ENCODE measurements at regions not wholly inside any gene's neighbourhood (a gene's known extent, or its start where the extent isn't known, plus 50 kb on each side); places are given as distances from the start of the nearest gene placed in this dataset.

DNA sequence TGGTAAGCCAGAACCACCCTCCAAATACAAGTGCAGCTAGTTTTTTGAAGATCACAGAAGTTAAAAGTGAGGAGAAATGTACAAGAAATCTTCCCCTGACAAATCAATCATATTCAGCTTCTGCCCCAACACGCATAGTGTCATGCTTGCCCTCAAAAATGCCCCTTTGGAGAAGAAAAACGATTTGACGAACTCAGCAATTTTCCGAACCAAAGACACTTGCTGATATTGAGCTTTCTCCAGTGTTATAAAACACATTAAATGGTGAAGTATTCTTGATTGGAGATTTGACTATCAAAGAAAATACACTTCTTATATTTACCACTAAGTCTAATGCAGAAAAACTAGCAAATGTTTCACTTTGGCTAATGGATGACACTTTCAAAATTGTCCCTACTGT, 195.5 kb downstream of the ETV1 start:
- no peaks in the 10 kb centered on the region for H4K20me1 ChIP-seq (replicated peaks; ENCODE audit: control insufficient read depth, extremely low read depth, insufficient read depth, low read length)
- dilution Hi-C loops (cut with MboI; ENCODE audit: extremely low pct_ligation_motif_present, low sequenced_read_pairs) (no loop called here), intact Hi-C loops (cut with micrococcal nuclease) (no loop called here)
- no TSS peak for BruUV-seq (replicated peaks)
- H3K9me1 ChIP-seq (replicated peaks; ENCODE audit: control insufficient read depth, extremely low read depth, insufficient read depth, low read length), result no peaks in the 10 kb centered on the region
- FAIRE-seq (no peak), DNase-seq (ENCODE audit: low read depth, low spot score) (no peak)
- H3K4me2 ChIP-seq (ENCODE audit: insufficient read depth, low read length), result no peak overlapping the region
- TF ChIP-seq POLR2A (IDR thresholded peaks at IDR 0.05; ENCODE audit: low read depth, low read length) (no peak), EZH2 (IDR thresholded peaks at IDR 0.05; ENCODE audit: borderline replicate concordance, low read depth, low read length, severe bottlenecking) (no peak), JUN (IDR thresholded peaks at IDR 0.05; ENCODE audit: borderline replicate concordance, insufficient read depth, insufficient read length, low read depth) (no peak), POLR2AphosphoS5 (IDR thresholded peaks at IDR 0.05; ENCODE audit: insufficient read depth, low read depth, low read length) (no peak), FOS (IDR thresholded peaks at IDR 0.05; ENCODE audit: borderline replicate concordance, insufficient read depth, low read length) (no peak)
- H3K4me3 ChIP-seq (replicated peaks in 1 of 3; ENCODE audit: insufficient read depth in 1 of 3, low read depth in 1 of 3, low read length in 3 of 3), result no peak overlapping the region
- POLR2A ChIA-PET, result no interaction called here
- no peaks in the 10 kb centered on the region for H3K79me2 ChIP-seq (ENCODE audit: control insufficient read depth, insufficient read depth, low read length)
- CTCF ChIA-PET, result interaction anchor here (1.1 kb wide), 1 partner anchor 17 kb away, joined by 3 read pairs; no protein-coding TSS in a partner anchor
- no peaks in the 10 kb centered on the region for H3K36me3 ChIP-seq (ENCODE audit: control insufficient read depth in 2 of 2, extremely low read depth in 1 of 2, insufficient read depth in 2 of 2, low read length in 2 of 2)
- H2AFZ ChIP-seq (ENCODE audit: low read depth, low read length), result no peak overlapping the region
- H3K9ac ChIP-seq (replicated peaks; ENCODE audit: extremely low read depth, insufficient read depth, low read length), result no peak overlapping the region
- no peaks in the 10 kb centered on the region for H3K9me3 ChIP-seq (replicated peaks; ENCODE audit: control insufficient read depth, insufficient read depth, low read length)
- no peaks in the 10 kb centered on the region for H3K27me3 ChIP-seq (ENCODE audit: control insufficient read depth in 2 of 2, insufficient read depth in 2 of 2, low read length in 2 of 2)
- no peaks in the 10 kb centered on the region for H3K4me1 ChIP-seq (ENCODE audit: control insufficient read depth, extremely low read depth, insufficient read depth, low read length)
- no peak overlapping the region for H3K27ac ChIP-seq (ENCODE audit: insufficient read depth, low read depth, low read length)

DNA sequence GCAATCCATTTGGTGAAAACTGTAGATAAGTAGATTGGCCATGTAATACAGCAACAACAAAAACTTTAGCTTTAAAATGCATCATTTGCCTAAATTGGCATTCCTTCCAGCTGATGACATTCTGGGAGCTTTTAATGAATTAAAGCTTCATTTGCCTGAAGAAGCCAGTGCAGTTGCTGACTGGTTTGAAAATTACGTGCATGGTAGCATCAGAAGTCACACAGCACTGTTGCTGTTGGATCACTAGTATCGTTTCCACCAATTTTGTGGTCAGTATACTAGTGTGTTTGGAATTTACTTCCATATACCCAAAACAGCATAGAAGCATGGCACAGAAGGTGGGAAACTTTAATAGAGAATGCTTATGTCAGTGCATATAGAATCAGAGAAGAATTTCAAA, 194.9 kb downstream of the ETV1 start:
- Histone ChIP-seq H4K20me1 (replicated peaks; ENCODE audit: control insufficient read depth, extremely low read depth, insufficient read depth, low read length) (no peaks in the 10 kb centered on the region), H3K4me3 (replicated peaks in 1 of 3; ENCODE audit: insufficient read depth in 1 of 3, low read depth in 1 of 3, low read length in 3 of 3) (no peak overlapping the region), H2AFZ (ENCODE audit: low read depth, low read length) (no peak overlapping the region), H3K4me1 (ENCODE audit: control insufficient read depth, extremely low read depth, insufficient read depth, low read length) (no peaks in the 10 kb centered on the region), H3K9ac (replicated peaks; ENCODE audit: extremely low read depth, insufficient read depth, low read length) (no peak overlapping the region), H3K27me3 (ENCODE audit: control insufficient read depth in 2 of 2, insufficient read depth in 2 of 2, low read length in 2 of 2) (no peaks in the 10 kb centered on the region), H3K4me2 (ENCODE audit: insufficient read depth, low read length) (no peak overlapping the region), H3K27ac (ENCODE audit: insufficient read depth, low read depth, low read length) (no peak overlapping the region), H3K9me1 (replicated peaks; ENCODE audit: control insufficient read depth, extremely low read depth, insufficient read depth, low read length) (no peaks in the 10 kb centered on the region), H3K36me3 (ENCODE audit: control insufficient read depth in 2 of 2, extremely low read depth in 1 of 2, insufficient read depth in 2 of 2, low read length in 2 of 2) (no peaks in the 10 kb centered on the region), H3K79me2 (ENCODE audit: control insufficient read depth, insufficient read depth, low read length) (no peaks in the 10 kb centered on the region), H3K9me3 (replicated peaks; ENCODE audit: control insufficient read depth, insufficient read depth, low read length) (no peaks in the 10 kb centered on the region)
- TF ChIP-seq JUN (IDR thresholded peaks at IDR 0.05; ENCODE audit: borderline replicate concordance, insufficient read depth, insufficient read length, low read depth) (no peak), EZH2 (IDR thresholded peaks at IDR 0.05; ENCODE audit: borderline replicate concordance, low read depth, low read length, severe bottlenecking) (no peak), POLR2A (IDR thresholded peaks at IDR 0.05; ENCODE audit: low read depth, low read length) (no peak), MYC (IDR thresholded peaks at IDR 0.05; ENCODE audit: low read depth, low read length) (no peak), FOS (IDR thresholded peaks at IDR 0.05; ENCODE audit: borderline replicate concordance, insufficient read depth, low read length) (no peak), POLR2AphosphoS5 (IDR thresholded peaks at IDR 0.05; ENCODE audit: insufficient read depth, low read depth, low read length) (no peak), GATA2 (IDR thresholded peaks at IDR 0.05; ENCODE audit: insufficient read depth, insufficient read length, low read depth, low read length) (no peak)
- TF ChIP-seq, protein P1, sequence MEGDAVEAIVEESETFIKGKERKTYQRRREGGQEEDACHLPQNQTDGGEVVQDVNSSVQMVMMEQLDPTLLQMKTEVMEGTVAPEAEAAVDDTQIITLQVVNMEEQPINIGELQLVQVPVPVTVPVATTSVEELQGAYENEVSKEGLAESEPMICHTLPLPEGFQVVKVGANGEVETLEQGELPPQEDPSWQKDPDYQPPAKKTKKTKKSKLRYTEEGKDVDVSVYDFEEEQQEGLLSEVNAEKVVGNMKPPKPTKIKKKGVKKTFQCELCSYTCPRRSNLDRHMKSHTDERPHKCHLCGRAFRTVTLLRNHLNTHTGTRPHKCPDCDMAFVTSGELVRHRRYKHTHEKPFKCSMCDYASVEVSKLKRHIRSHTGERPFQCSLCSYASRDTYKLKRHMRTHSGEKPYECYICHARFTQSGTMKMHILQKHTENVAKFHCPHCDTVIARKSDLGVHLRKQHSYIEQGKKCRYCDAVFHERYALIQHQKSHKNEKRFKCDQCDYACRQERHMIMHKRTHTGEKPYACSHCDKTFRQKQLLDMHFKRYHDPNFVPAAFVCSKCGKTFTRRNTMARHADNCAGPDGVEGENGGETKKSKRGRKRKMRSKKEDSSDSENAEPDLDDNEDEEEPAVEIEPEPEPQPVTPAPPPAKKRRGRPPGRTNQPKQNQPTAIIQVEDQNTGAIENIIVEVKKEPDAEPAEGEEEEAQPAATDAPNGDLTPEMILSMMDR (IDR thresholded peaks at IDR 0.05; ENCODE audit: extremely low read depth in 1 of 2, insufficient read depth in 1 of 2, low read depth in 1 of 2, low read length in 2 of 2), result no peak
- TF ChIP-seq, protein P2, sequence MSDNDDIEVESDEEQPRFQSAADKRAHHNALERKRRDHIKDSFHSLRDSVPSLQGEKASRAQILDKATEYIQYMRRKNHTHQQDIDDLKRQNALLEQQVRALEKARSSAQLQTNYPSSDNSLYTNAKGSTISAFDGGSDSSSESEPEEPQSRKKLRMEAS (IDR thresholded peaks at IDR 0.05; ENCODE audit: insufficient read depth, insufficient read length), result no peak
- ChIA-PET CTCF (interaction anchor here (1.0 to 1.1 kb wide), 2 partner anchors 14 to 17 kb away, joined by 3 read pairs; no protein-coding TSS in a partner anchor), POLR2A (no interaction called here)
- FAIRE-seq (no peak), DNase-seq (ENCODE audit: low read depth, low spot score) (no peak)
- BruUV-seq (replicated peaks), result no TSS peak
- dilution Hi-C loops (cut with MboI; ENCODE audit: extremely low pct_ligation_motif_present, low sequenced_read_pairs) (no loop called here), intact Hi-C loops (cut with micrococcal nuclease) (no loop called here)

Measured in endothelial cell of umbilical vein (primary cell).